Mesenchymal stem cell (in vitro differentiated cells and primary cell): ENCODE measurements at regions not wholly inside any gene's neighbourhood (a gene's known extent, or its start where the extent isn't known, plus 50 kb on each side); places are given as distances from the start of the nearest gene placed in this dataset.
A peak's percentile ranks its signal among the peaks of the same experiment; 100 is the strongest.

ENCODE experiments used
- DNase-seq: peaks from one replicate; pipeline ENCODE4 v3.0.0-alpha.2; 2013
- H2AFZ ChIP-seq: one replicate; pipeline ENCODE4 v1.6.1; 2013; ENCODE audit warnings: low read depth, mild to moderate bottlenecking, control low read depth, inconsistent platforms, low read length, moderate library complexity
- H2AK5ac ChIP-seq: 2 replicates; pipeline ENCODE4 v1.6.1; 2013; ENCODE audit warnings: low read length, moderate library complexity, mild to moderate bottlenecking, inconsistent platforms; ENCODE audit not compliant: severe bottlenecking
- H2BK120ac ChIP-seq: one replicate; pipeline ENCODE4 v1.6.1; 2013; ENCODE audit warnings: low read depth, mild to moderate bottlenecking, inconsistent platforms, low read length, moderate library complexity
- H2BK12ac ChIP-seq, 2 experiments: one replicate each; pipeline ENCODE4 v1.6.1; 2013; ENCODE audit warnings: inconsistent platforms in 2 of 2, low read length in 2 of 2, mild to moderate bottlenecking in 2 of 2, moderate library complexity in 2 of 2, control low read depth in 1 of 2
- H2BK15ac ChIP-seq: one replicate; pipeline ENCODE4 v1.6.1; 2013; ENCODE audit warnings: mild to moderate bottlenecking, low read depth, inconsistent platforms; ENCODE audit not compliant: poor library complexity, severe bottlenecking
- H2BK5ac ChIP-seq: 2 replicates; pipeline ENCODE4 v1.6.1; 2013; ENCODE audit warnings: low read depth, mild to moderate bottlenecking, low read length, control low read depth, inconsistent platforms; ENCODE audit not compliant: poor library complexity, severe bottlenecking
- H3K14ac ChIP-seq, 2 experiments: one replicate each; pipeline ENCODE4 v1.6.1; 2013; ENCODE audit warnings: inconsistent platforms in 2 of 2, low read length in 2 of 2, control low read depth in 1 of 2, mild to moderate bottlenecking in 1 of 2, moderate library complexity in 1 of 2
- H3K18ac ChIP-seq, 2 experiments: one replicate each; pipeline ENCODE4 v1.6.1; 2013; ENCODE audit warnings: inconsistent platforms in 2 of 2, low read length in 2 of 2, control low read depth in 1 of 2, low read depth in 1 of 2, mild to moderate bottlenecking in 1 of 2
- H3K23ac ChIP-seq, 2 experiments: one replicate each; pipeline ENCODE4 v1.6.1; 2013; ENCODE audit warnings: inconsistent platforms in 2 of 2, low read length in 2 of 2, mild to moderate bottlenecking in 2 of 2, moderate library complexity in 2 of 2, control low read depth in 1 of 2
- H3K27ac ChIP-seq: 2 replicates; pipeline ENCODE4 v1.5.1; 2013; ENCODE audit warnings: mild to moderate bottlenecking, moderate library complexity, low read length, control low read depth, inconsistent platforms; ENCODE audit not compliant: poor library complexity, severe bottlenecking
- H3K27me3 ChIP-seq, 2 experiments: 2 replicates each; pipeline versions ENCODE4 v1.6.1 to v1.7.0; 2013; ENCODE audit warnings: low read length in 2 of 2, mild to moderate bottlenecking in 2 of 2, moderate library complexity in 2 of 2, control low read depth in 1 of 2, inconsistent platforms in 1 of 2; ENCODE audit not compliant: control insufficient read depth in 1 of 2, insufficient read depth in 1 of 2
- H3K36me3 ChIP-seq, 2 experiments: 2 replicates each; pipeline versions ENCODE4 v1.6.1 to v1.7.0; 2013; ENCODE audit warnings: low read length in 2 of 2, control low read depth in 1 of 2, inconsistent platforms in 1 of 2, low read depth in 1 of 2, mild to moderate bottlenecking in 1 of 2; ENCODE audit not compliant: insufficient read depth in 2 of 2, control insufficient read depth in 1 of 2
- H3K4ac ChIP-seq, 2 experiments: one replicate each; pipeline ENCODE4 v1.6.1; 2013; ENCODE audit warnings: inconsistent platforms in 2 of 2, low read length in 2 of 2, mild to moderate bottlenecking in 2 of 2, moderate library complexity in 2 of 2, control low read depth in 1 of 2, low read depth in 1 of 2
- H3K4me1 ChIP-seq: 2 replicates; pipeline ENCODE4 v1.6.1; 2013; ENCODE audit warnings: low read depth, low read length, control low read depth; ENCODE audit not compliant: control insufficient read depth, insufficient read depth
- H3K4me2 ChIP-seq: 2 replicates; pipeline ENCODE4 v1.6.1; 2013; ENCODE audit warnings: low read length, mild to moderate bottlenecking, inconsistent platforms; ENCODE audit not compliant: poor library complexity, severe bottlenecking
- H3K4me3 ChIP-seq, 2 experiments: 2 replicates each; pipeline versions ENCODE4 v1.5.1 to v1.7.0; 2013; ENCODE audit warnings: low read length in 2 of 2, mild to moderate bottlenecking in 2 of 2, control low read depth in 1 of 2, low read depth in 1 of 2; ENCODE audit not compliant: insufficient read depth in 1 of 2
- H3K79me1 ChIP-seq: replicated peaks from 2 replicates; pipeline ENCODE4 v1.6.1; 2013; ENCODE audit warnings: mild to moderate bottlenecking, control low read depth, low read length, inconsistent platforms; ENCODE audit not compliant: poor library complexity, severe bottlenecking
- H3K9ac ChIP-seq: 2 replicates; pipeline ENCODE4 v1.7.0; 2013; ENCODE audit warnings: mild to moderate bottlenecking, low read length, moderate library complexity
- H3K9me3 ChIP-seq: 2 replicates; pipeline ENCODE4 v1.7.0; 2013; ENCODE audit warnings: mild to moderate bottlenecking, low read length; ENCODE audit not compliant: control insufficient read depth
- H4K8ac ChIP-seq: one replicate; pipeline ENCODE4 v1.6.1; 2013; ENCODE audit warnings: inconsistent platforms, mild to moderate bottlenecking, low read length, moderate library complexity
- H4K91ac ChIP-seq: one replicate; pipeline ENCODE4 v1.6.1; 2013; ENCODE audit warnings: mild to moderate bottlenecking, low read length, inconsistent platforms
- WGBS: methylation state at CpG from one replicate; pipeline ENCODE4 v1.1.7; 2013; ENCODE audit warnings: mixed read lengths; 5-methylcytosine and 5-hydroxymethylcytosine counted together

DNA sequence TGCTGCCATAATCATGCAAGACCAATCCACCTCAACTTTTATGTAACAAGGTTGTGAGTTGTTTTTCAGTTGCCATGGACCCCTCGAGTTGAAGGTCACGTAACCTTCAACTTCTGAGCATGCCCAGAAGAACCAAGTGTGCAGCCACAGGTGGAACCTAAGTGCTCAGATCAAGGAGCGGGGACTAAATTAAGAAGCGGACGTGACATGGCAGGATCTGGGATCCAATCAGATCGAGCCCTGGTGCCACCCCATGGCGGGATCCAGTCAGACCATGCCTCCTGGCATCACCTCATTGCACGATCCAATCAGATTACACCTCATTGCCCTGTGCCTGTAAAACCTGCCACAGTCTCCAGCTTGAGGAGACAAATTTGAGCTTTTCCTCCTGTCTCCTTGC, 204.5 kb upstream of the CDH5 start:
- DNase-seq: no peak
- Histone ChIP-seq H2BK12ac (no peak overlapping the region), H4K91ac (no peak overlapping the region), H2AK5ac (no peak overlapping the region), H3K9ac (no peak overlapping the region), H3K36me3 (no peaks in the 10 kb centered on the region), H3K27ac (no peak overlapping the region), H3K14ac (no peak overlapping the region), H3K4ac (no peak overlapping the region), H2BK120ac (no peak overlapping the region), H2AFZ (no peak overlapping the region), H3K79me1 (no peaks in the 10 kb centered on the region), H3K23ac (no peak overlapping the region), H3K18ac (no peak overlapping the region), H4K8ac (no peak overlapping the region), H3K4me2 (no peak overlapping the region), H2BK5ac (no peak overlapping the region), H3K4me3 (no peak overlapping the region), H3K4me1 (no peaks in the 10 kb centered on the region), H3K27me3 (peaks cover 3 to 11% of the 10 kb centered on the region in 2 experiments), H3K9me3 (peaks cover 3% of the 10 kb centered on the region), H2BK15ac (no peak overlapping the region)
- 97% methylated on average over 8 of the region's 8 CpGs for WGBS

GRCh38 chr16:66161269-66161668, 205.2 kb upstream of the CDH5 start:
- peaks cover 3% of the 10 kb centered on the region for H3K9me3 ChIP-seq
- H3K27ac ChIP-seq: no peak overlapping the region
- H2AK5ac ChIP-seq: no peak overlapping the region
- no peak overlapping the region for H2AFZ ChIP-seq
- H3K9ac ChIP-seq: no peak overlapping the region
- H2BK120ac ChIP-seq: no peak overlapping the region
- WGBS: no CpG with 5 or more reads among the region's 3 CpGs
- DNase-seq: no peak
- no peak overlapping the region for H3K4me3 ChIP-seq
- H3K4me1 ChIP-seq: peaks cover under 1% of the 10 kb centered on the region
- H3K27me3 ChIP-seq: peaks cover 3 to 11% of the 10 kb centered on the region in 2 experiments
- no peaks in the 10 kb centered on the region for H3K36me3 ChIP-seq
- H2BK5ac ChIP-seq: no peak overlapping the region
- H2BK15ac ChIP-seq: no peak overlapping the region
- no peak overlapping the region for H3K4me2 ChIP-seq
- H3K18ac ChIP-seq: no peak overlapping the region
- H3K4ac ChIP-seq: no peak overlapping the region
- H3K79me1 ChIP-seq: no peaks in the 10 kb centered on the region
- H3K14ac ChIP-seq: no peak overlapping the region
- H2BK12ac ChIP-seq: no peak overlapping the region
- no peak overlapping the region for H3K23ac ChIP-seq
- H4K91ac ChIP-seq: no peak overlapping the region
- H4K8ac ChIP-seq: no peak overlapping the region

DNA sequence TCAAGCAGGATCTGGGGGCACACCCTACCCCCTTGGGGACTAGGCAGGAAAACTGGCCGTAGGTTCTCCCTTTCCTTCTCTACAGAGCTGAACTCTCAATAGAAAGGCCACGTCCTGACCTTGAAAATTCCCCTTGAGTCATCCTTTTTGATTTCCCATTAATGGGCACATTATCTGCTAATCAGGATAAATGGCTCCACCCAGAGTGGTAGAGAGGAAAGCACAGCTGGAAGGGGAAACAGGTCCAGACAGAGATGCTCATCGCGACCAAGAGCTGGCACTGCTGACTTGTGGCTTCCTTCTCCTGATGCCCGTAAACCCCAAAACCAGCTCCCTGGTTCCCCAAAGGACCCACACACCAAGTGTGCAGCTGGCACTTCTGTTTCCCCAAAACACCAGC, 206.5 kb upstream of the CDH5 start:
- peaks cover 3 to 11% of the 10 kb centered on the region in 2 experiments for H3K27me3 ChIP-seq
- no peak overlapping the region for H3K4me2 ChIP-seq
- no peaks in the 10 kb centered on the region for H3K9me3 ChIP-seq
- no peak overlapping the region for H3K23ac ChIP-seq
- no peak overlapping the region for H4K91ac ChIP-seq
- H2AK5ac ChIP-seq: no peak overlapping the region
- no peak overlapping the region for H3K27ac ChIP-seq
- WGBS: 76% methylated on average over 5 of the region's 5 CpGs
- no peak overlapping the region for H3K14ac ChIP-seq
- no peak overlapping the region for H2BK120ac ChIP-seq
- H3K4me3 ChIP-seq: no peak overlapping the region
- no peak overlapping the region for H3K18ac ChIP-seq
- no peak overlapping the region for H4K8ac ChIP-seq
- no peak overlapping the region for H2AFZ ChIP-seq
- no peak overlapping the region for H3K9ac ChIP-seq
- no peak overlapping the region for H2BK5ac ChIP-seq
- no peak overlapping the region for H2BK15ac ChIP-seq
- no peak overlapping the region for H3K4ac ChIP-seq
- H3K36me3 ChIP-seq: no peaks in the 10 kb centered on the region
- H3K79me1 ChIP-seq: no peaks in the 10 kb centered on the region
- H2BK12ac ChIP-seq: no peak overlapping the region
- peaks cover 5% of the 10 kb centered on the region for H3K4me1 ChIP-seq
- DNase-seq: peak; percentile 24

GRCh38 chr16:66156538-66156937, 210.0 kb upstream of the CDH5 start:
- peak overlapping the region; percentile 78 for H2AK5ac ChIP-seq

More at GRCh38 chr16:66156538-66156937, 210.0 kb upstream of the CDH5 start:
- Histone ChIP-seq H2BK5ac (no peak overlapping the region), H3K9me3 (no peaks in the 10 kb centered on the region), H3K18ac (no peak overlapping the region), H2BK12ac (peak overlapping the region; percentile 28 to 50), H2BK120ac (no peak overlapping the region), H2AFZ (no peak overlapping the region), H4K91ac (no peak overlapping the region), H3K23ac (no peak overlapping the region), H3K27ac (no peak overlapping the region), H2BK15ac (no peak overlapping the region), H3K27me3 (no peaks in the 10 kb centered on the region), H3K14ac (no peak overlapping the region), H4K8ac (no peak overlapping the region), H3K4me1 (peaks cover 19% of the 10 kb centered on the region), H3K4me2 (no peak overlapping the region), H3K79me1 (no peaks in the 10 kb centered on the region), H3K4ac (no peak overlapping the region), H3K9ac (no peak overlapping the region), H3K36me3 (no peaks in the 10 kb centered on the region), H3K4me3 (no peak overlapping the region)
- 86% methylated on average over 4 of the region's 4 CpGs for WGBS
- DNase-seq: no peak
